CD14-positive monocyte (primary cell): ENCODE measurements at regions not wholly inside any gene's neighbourhood (a gene's known extent, or its start where the extent isn't known, plus 50 kb on each side); places are given as distances from the start of the nearest gene placed in this dataset.

Experiments used
- DNase-seq, 3 donors: peaks; one replicate each; pipeline ENCODE4 v3.0.0-alpha.2; 2011 to 2022
- H2AFZ ChIP-seq: 2 replicates; pipeline ENCODE4 v1.6.0; 2012; ENCODE audit warnings: mild to moderate bottlenecking, low read depth, low read length, inconsistent platforms; ENCODE audit not compliant: insufficient read depth, poor library complexity, severe bottlenecking
- H3K27ac ChIP-seq, 2 donors: 1 replicate in 1 of 2; 2 replicates in 1 of 2; pipeline ENCODE4 v1.5.1; 2012 to 2013; ENCODE audit warnings: low read length in 2 of 2, control low read depth in 1 of 2, inconsistent platforms in 1 of 2, low read depth in 1 of 2, mild to moderate bottlenecking in 1 of 2
- H3K27me3 ChIP-seq, 2 donors: one replicate each; pipeline versions ENCODE4 v1.6.0 to v1.6.1; 2011 to 2013; ENCODE audit warnings: low read length in 2 of 2; ENCODE audit not compliant: control insufficient read depth in 2 of 2, insufficient read depth in 2 of 2
- H3K36me3 ChIP-seq, 2 donors: replicated peaks in 1 of 2; 1 replicate in 1 of 2; 2 replicates in 1 of 2; pipeline versions ENCODE4 v1.5.1 to v1.6.1; 2012 to 2013; ENCODE audit warnings: low read length in 2 of 2, control low read depth in 1 of 2, inconsistent platforms in 1 of 2, mild to moderate bottlenecking in 1 of 2; ENCODE audit not compliant: insufficient read depth in 2 of 2, control insufficient read depth in 1 of 2
- H3K4me1 ChIP-seq, 2 donors: 1 replicate in 1 of 2; 2 replicates in 1 of 2; pipeline versions ENCODE4 v1.5.1 to v1.6.1; 2012 to 2013; ENCODE audit warnings: low read length in 2 of 2, control low read depth in 1 of 2, inconsistent platforms in 1 of 2, mild to moderate bottlenecking in 1 of 2, moderate library complexity in 1 of 2; ENCODE audit not compliant: insufficient read depth in 2 of 2, control insufficient read depth in 1 of 2
- H3K4me2 ChIP-seq: replicated peaks from 2 replicates; pipeline ENCODE3; 2012; ENCODE audit warnings: low read length, moderate library complexity, mild to moderate bottlenecking; ENCODE audit not compliant: poor library complexity, severe bottlenecking; ENCODE audit errors: extremely low read depth
- H3K4me3 ChIP-seq, 3 experiments: fragments of 200-600 bp in 1 of 3; sonication (generic) in 1 of 3; replicated peaks in 1 of 3; 1 replicate in 2 of 3; 2 replicates in 1 of 3; pipeline ENCODE4 v1.5.1; 2011 to 2013; ENCODE audit warnings: low read length in 3 of 3, mild to moderate bottlenecking in 3 of 3, control low read depth in 2 of 3, low read depth in 2 of 3, inconsistent platforms in 1 of 3, moderate library complexity in 1 of 3
- H3K79me2 ChIP-seq: 2 replicates; pipeline ENCODE4 v1.6.0; 2012; ENCODE audit warnings: mild to moderate bottlenecking, control low read depth, inconsistent platforms, low read length, moderate library complexity; ENCODE audit not compliant: insufficient read depth
- H3K9ac ChIP-seq: 2 replicates; pipeline ENCODE4 v1.6.0; 2017; ENCODE audit warnings: low read length, mild to moderate bottlenecking; ENCODE audit not compliant: insufficient read depth, poor library complexity, severe bottlenecking
- H3K9me3 ChIP-seq, 2 donors: replicated peaks in 1 of 2; 1 replicate in 1 of 2; 2 replicates in 1 of 2; pipeline versions ENCODE4 v1.5.1 to v1.6.1; 2012 to 2013; ENCODE audit warnings: low read length in 2 of 2, control low read depth in 1 of 2; ENCODE audit not compliant: control insufficient read depth in 1 of 2, insufficient read depth in 1 of 2
- H4K20me1 ChIP-seq: 2 replicates; pipeline ENCODE4 v1.6.0; 2012; ENCODE audit warnings: mild to moderate bottlenecking, low read length, control low read depth, moderate library complexity; ENCODE audit not compliant: insufficient read depth
- H3K27ac Mint-ChIP-seq, 7 donors: one replicate each; pipeline ENCODE4 v1.8.0; 2020; ENCODE audit warnings: mild to moderate bottlenecking in 7 of 7, mixed read lengths in 7 of 7, moderate library complexity in 6 of 7, inconsistent platforms in 2 of 7
- H3K27me3 Mint-ChIP-seq, 3 donors: one replicate each; pipeline ENCODE4 v1.8.0; 2021 to 2022; ENCODE audit warnings: low read depth in 3 of 3, mild to moderate bottlenecking in 3 of 3, mixed read lengths in 3 of 3, moderate library complexity in 3 of 3, inconsistent platforms in 1 of 3
- H3K36me3 Mint-ChIP-seq, 2 donors: one replicate each; pipeline ENCODE4 v1.8.0; 2020; ENCODE audit warnings: mixed read lengths in 2 of 2, inconsistent platforms in 1 of 2, mild to moderate bottlenecking in 1 of 2
- H3K4me1 Mint-ChIP-seq: one replicate; pipeline ENCODE4 v1.8.0; 2020; ENCODE audit warnings: mild to moderate bottlenecking, mixed read lengths
- H3K4me3 Mint-ChIP-seq, 2 donors: one replicate each; pipeline ENCODE4 v1.8.0; 2020; ENCODE audit warnings: mild to moderate bottlenecking in 2 of 2, mixed read lengths in 2 of 2, moderate library complexity in 1 of 2
- H3K9me3 Mint-ChIP-seq, 7 donors: one replicate each; pipeline ENCODE4 v1.8.0; 2020 to 2022; ENCODE audit warnings: mixed read lengths in 7 of 7, mild to moderate bottlenecking in 6 of 7, moderate library complexity in 6 of 7, inconsistent platforms in 2 of 7
- WGBS: methylation state at CpG from one replicate; pipeline ENCODE4 v1.1.5; 2013; ENCODE audit warnings: missing lambda C conversion rate; ENCODE audit not compliant: insufficient coverage; 5-methylcytosine and 5-hydroxymethylcytosine counted together
- intact Hi-C, 2 donors: fragments of 100-400 bp; cut with micrococcal nuclease; formaldehyde crosslinking; loops; one replicate each; pipeline versions ENCODE4 v1.15.0 to v1.15.1; 2023
- TF ChIP-seq, protein P1 (sequence below): fragments of 200-600 bp; IDR thresholded peaks from one replicate; pipeline ENCODE4 v1.8.0; 2022; ENCODE audit warnings: antibody characterized with exemption, mild to moderate bottlenecking

DNA sequence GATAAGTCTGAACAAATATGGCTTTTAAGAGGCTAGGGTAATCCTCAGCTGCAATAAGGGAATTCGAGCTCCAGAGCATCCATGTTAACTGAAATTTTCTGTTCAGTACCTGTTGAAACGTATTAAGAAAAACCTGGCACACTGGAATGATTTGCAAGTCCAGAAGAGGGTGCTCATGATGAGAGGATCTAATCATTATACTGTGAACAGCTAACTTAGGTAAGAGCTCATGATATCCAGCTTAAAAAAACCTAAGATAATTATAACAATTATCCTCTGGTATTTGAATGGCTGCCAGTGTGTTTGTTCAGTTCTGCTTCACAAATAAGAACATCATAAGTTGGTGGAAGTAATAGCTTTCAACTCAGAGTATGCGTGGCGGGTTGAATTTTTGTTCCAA is 1118.3 kb upstream of the DDX18 start:
- H3K4me3 Mint-ChIP-seq, result no peak overlapping the region
- H3K36me3 ChIP-seq, result no peaks in the 10 kb centered on the region
- H3K9ac ChIP-seq, result no peak overlapping the region
- no peak for DNase-seq
- H3K9me3 ChIP-seq, result no peaks in the 10 kb centered on the region
- peaks cover 0 to 3% (median 0%) of the 10 kb centered on the region in 7 donors for H3K9me3 Mint-ChIP-seq
- no peak overlapping the region for H3K4me3 ChIP-seq
- no peaks in the 10 kb centered on the region for H3K27me3 ChIP-seq
- no peaks in the 10 kb centered on the region for H4K20me1 ChIP-seq
- H3K4me1 Mint-ChIP-seq, result no peaks in the 10 kb centered on the region
- 70% methylated on average over 2 of the region's 4 CpGs for WGBS
- H2AFZ ChIP-seq, result no peak overlapping the region
- no peak overlapping the region for H3K4me2 ChIP-seq
- TF ChIP-seq, protein P1, sequence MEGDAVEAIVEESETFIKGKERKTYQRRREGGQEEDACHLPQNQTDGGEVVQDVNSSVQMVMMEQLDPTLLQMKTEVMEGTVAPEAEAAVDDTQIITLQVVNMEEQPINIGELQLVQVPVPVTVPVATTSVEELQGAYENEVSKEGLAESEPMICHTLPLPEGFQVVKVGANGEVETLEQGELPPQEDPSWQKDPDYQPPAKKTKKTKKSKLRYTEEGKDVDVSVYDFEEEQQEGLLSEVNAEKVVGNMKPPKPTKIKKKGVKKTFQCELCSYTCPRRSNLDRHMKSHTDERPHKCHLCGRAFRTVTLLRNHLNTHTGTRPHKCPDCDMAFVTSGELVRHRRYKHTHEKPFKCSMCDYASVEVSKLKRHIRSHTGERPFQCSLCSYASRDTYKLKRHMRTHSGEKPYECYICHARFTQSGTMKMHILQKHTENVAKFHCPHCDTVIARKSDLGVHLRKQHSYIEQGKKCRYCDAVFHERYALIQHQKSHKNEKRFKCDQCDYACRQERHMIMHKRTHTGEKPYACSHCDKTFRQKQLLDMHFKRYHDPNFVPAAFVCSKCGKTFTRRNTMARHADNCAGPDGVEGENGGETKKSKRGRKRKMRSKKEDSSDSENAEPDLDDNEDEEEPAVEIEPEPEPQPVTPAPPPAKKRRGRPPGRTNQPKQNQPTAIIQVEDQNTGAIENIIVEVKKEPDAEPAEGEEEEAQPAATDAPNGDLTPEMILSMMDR, result no peak
- H3K79me2 ChIP-seq, result no peaks in the 10 kb centered on the region
- intact Hi-C loops, result no loop called here
- no peaks in the 10 kb centered on the region for H3K4me1 ChIP-seq
- H3K27ac Mint-ChIP-seq, result no peak overlapping the region
- H3K36me3 Mint-ChIP-seq, result no peaks in the 10 kb centered on the region
- H3K27ac ChIP-seq, result no peak overlapping the region
- H3K27me3 Mint-ChIP-seq, result no peaks in the 10 kb centered on the region

DNA sequence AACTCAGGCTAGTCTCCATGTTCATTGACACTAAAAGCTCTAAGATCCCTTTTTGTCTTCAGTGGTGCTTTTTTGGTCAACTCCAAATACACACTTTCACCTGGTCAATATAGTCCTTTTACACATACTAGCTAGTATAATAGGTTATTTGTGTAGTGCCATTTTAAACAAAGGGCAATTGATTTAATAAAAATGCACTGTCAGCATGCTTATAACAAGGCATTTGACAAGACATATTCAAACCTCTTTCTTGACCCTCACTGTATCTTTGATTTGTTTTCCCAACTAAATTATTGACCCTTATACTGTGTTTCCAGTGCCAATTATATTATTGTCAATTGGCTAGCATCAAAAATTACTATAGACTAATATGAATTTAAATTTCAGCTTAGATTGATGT is 1117.6 kb upstream of the DDX18 start:
- peaks cover 0 to 3% (median 0%) of the 10 kb centered on the region in 7 donors for H3K9me3 Mint-ChIP-seq
- H3K27ac Mint-ChIP-seq, result no peak overlapping the region
- H3K27me3 ChIP-seq, result no peaks in the 10 kb centered on the region
- H3K4me1 Mint-ChIP-seq, result no peaks in the 10 kb centered on the region
- H3K27me3 Mint-ChIP-seq, result no peaks in the 10 kb centered on the region
- intact Hi-C loops, result no loop called here
- H2AFZ ChIP-seq, result no peak overlapping the region
- H3K36me3 Mint-ChIP-seq, result no peaks in the 10 kb centered on the region
- no peak overlapping the region for H3K27ac ChIP-seq
- no peak overlapping the region for H3K4me3 Mint-ChIP-seq
- H3K36me3 ChIP-seq, result no peaks in the 10 kb centered on the region
- no peak overlapping the region for H3K4me2 ChIP-seq
- H4K20me1 ChIP-seq, result no peaks in the 10 kb centered on the region
- H3K4me3 ChIP-seq, result no peak overlapping the region
- no peaks in the 10 kb centered on the region for H3K9me3 ChIP-seq
- H3K4me1 ChIP-seq, result no peaks in the 10 kb centered on the region
- DNase-seq, result no peak
- H3K9ac ChIP-seq, result no peak overlapping the region
- TF ChIP-seq, protein P1, result no peak
- no peaks in the 10 kb centered on the region for H3K79me2 ChIP-seq
